Activated naive CD4-positive, alpha-beta T cell treated with anti-CD3 and anti-CD28 coated beads, Interleukin-2, amount 50 U/mL, for 24 hours (primary cell): ENCODE measurements at regions not wholly inside any gene's neighbourhood (a gene's known extent, or its start where the extent isn't known, plus 50 kb on each side); places are given as distances from the start of the nearest gene placed in this dataset.

ENCODE experiments used
- H3K27ac Mint-ChIP-seq: one replicate; pipeline ENCODE4 v1.8.0; 2021; ENCODE audit warnings: mild to moderate bottlenecking, mixed read lengths
- H3K27me3 Mint-ChIP-seq: one replicate; pipeline ENCODE4 v1.8.0; 2021; ENCODE audit warnings: mixed read lengths
- H3K36me3 Mint-ChIP-seq: one replicate; pipeline ENCODE4 v1.8.0; 2021; ENCODE audit warnings: mixed read lengths
- H3K4me1 Mint-ChIP-seq: one replicate; pipeline ENCODE4 v1.8.0; 2021; ENCODE audit warnings: mixed read lengths
- H3K4me3 Mint-ChIP-seq: one replicate; pipeline ENCODE4 v1.8.0; 2021; ENCODE audit warnings: mild to moderate bottlenecking, mixed read lengths
- H3K9me3 Mint-ChIP-seq: one replicate; pipeline ENCODE4 v1.8.0; 2021; ENCODE audit warnings: mixed read lengths

- Mint-ChIP-seq H3K27me3 (no peaks in the 10 kb centered on the region), H3K4me3 (no peak overlapping the region), H3K9me3 (no peaks in the 10 kb centered on the region), H3K4me1 (peaks cover 1% of the 10 kb centered on the region), H3K27ac (no peak overlapping the region), H3K36me3 (no peaks in the 10 kb centered on the region)
Measured at GRCh38 chr14:97070259-97070658, 273.1 kb downstream of the VRK1 start.

DNA sequence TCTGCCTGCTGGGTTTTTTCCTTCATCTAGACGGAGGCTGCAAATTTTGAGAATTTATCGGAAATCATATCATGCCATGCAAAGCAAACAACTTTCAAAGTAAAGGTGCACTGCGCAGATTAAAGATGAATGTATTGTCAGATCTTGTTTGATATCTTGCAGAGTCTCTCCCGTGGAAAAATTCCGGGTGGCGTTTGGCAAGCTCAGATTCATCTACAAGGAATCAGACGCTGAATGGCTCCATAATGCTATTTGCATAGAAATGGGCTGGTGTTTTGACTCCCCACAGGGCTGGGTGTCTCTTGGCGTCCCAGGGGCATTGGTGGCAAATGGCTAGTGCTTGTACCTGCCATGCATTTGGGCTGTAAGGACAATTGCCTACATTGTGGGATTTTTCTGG is 274.0 kb downstream of the VRK1 start:
- H3K4me1 Mint-ChIP-seq, result peaks cover 4% of the 10 kb centered on the region
- H3K4me3 Mint-ChIP-seq, result no peak overlapping the region
- no peaks in the 10 kb centered on the region for H3K36me3 Mint-ChIP-seq
- H3K27me3 Mint-ChIP-seq, result no peaks in the 10 kb centered on the region
- H3K9me3 Mint-ChIP-seq, result no peaks in the 10 kb centered on the region
- H3K27ac Mint-ChIP-seq, result no peak overlapping the region

DNA sequence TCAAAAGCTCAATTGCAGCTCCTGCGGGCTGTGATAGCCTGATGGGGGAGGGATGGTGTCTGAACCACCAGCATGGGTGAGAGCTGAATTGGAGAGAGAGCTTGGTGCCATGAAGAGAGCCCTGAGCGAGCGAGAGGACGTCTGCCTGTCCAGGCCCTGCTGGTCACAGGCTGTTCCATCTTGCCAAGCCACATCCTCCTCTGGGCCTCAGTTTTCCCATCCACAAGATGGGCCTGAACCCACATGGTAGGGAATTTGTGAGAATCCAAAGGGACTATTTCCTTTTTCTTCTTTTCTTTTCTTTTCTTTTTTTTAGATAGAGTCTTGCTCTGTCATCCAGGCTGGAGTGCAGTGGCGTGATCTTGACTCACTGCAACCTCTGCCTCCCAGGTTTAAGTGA is 276.4 kb downstream of the VRK1 start:
- Mint-ChIP-seq H3K4me3 (no peak overlapping the region), H3K4me1 (peaks cover 13% of the 10 kb centered on the region), H3K9me3 (no peaks in the 10 kb centered on the region), H3K36me3 (no peaks in the 10 kb centered on the region), H3K27me3 (no peaks in the 10 kb centered on the region), H3K27ac (no peak overlapping the region)

DNA sequence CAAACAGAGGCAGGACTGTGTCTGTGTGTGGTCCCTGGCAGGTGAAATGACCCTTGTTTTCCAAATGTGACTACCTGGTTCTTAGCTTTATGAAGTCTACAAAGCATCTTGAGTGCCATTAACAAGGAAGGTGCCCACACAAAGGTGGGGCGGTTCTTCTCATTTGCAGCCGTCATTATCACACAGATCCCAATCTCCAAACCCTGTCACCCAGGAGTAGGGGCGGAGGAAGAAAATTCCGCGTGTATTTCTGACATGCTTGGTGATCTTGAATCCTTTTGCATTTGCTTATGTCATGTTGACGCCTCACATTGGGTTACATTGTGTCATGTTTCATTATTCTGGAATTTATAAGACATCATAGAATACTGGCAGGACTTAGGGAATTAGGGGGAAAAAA is 277.3 kb downstream of the VRK1 start:
- Mint-ChIP-seq H3K27ac (no peak overlapping the region), H3K36me3 (no peaks in the 10 kb centered on the region), H3K27me3 (peaks cover 2% of the 10 kb centered on the region), H3K4me3 (no peak overlapping the region), H3K4me1 (peaks cover 13% of the 10 kb centered on the region), H3K9me3 (no peaks in the 10 kb centered on the region)

DNA sequence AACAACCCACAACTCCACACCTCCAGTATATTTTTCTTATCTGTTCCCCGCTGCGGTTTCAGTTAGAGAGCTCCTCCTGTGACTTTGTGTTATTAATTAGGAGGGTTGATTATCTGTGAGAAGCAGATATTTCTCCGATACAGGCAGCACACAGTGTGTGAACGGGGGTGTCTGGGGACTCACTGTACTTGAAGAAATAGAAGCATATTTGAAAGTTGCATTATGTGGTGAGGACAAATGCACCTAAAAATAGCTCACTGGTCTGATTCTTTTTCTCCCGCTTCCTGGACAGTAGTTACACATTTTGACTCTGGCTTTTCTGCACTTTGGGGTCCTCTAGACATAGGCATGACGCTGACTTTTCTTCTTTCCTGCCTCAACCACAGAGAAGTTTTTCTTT is 277.7 kb downstream of the VRK1 start:
- no peak overlapping the region for H3K4me3 Mint-ChIP-seq
- peaks cover 2% of the 10 kb centered on the region for H3K27me3 Mint-ChIP-seq
- H3K4me1 Mint-ChIP-seq, result peaks cover 13% of the 10 kb centered on the region

GRCh38 chr14:97077253-97077653 is 280.1 kb downstream of the VRK1 start:
- no peak overlapping the region for H3K27ac Mint-ChIP-seq
- H3K4me3 Mint-ChIP-seq, result no peak overlapping the region
- peaks cover 2% of the 10 kb centered on the region for H3K27me3 Mint-ChIP-seq
- H3K9me3 Mint-ChIP-seq, result no peaks in the 10 kb centered on the region
- no peaks in the 10 kb centered on the region for H3K36me3 Mint-ChIP-seq
- peaks cover 13% of the 10 kb centered on the region for H3K4me1 Mint-ChIP-seq

More for the DNA sequence above, 277.7 kb downstream of the VRK1 start:
- H3K36me3 Mint-ChIP-seq, result no peaks in the 10 kb centered on the region
- H3K9me3 Mint-ChIP-seq, result no peaks in the 10 kb centered on the region
- no peak overlapping the region for H3K27ac Mint-ChIP-seq

DNA sequence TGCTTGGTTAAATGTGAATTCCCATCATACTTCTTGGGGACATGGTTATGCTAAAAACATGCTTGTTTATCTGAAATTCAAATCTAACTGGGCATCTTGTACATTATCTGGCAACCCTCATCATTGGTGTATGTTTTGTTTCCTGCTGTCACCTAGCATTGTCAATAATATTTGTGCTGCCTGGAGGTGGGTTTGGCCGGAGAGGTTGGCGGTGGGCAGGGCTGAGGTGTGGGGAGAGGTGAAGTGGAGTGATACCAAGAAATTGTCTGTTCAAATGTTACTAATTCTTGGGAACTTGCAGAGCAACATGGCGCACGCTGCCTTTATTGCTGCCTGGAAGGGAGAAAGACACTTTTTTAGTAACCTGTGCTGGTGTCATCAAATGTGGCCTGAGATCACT is 280.5 kb downstream of the VRK1 start:
- no peak overlapping the region for H3K27ac Mint-ChIP-seq
- H3K4me3 Mint-ChIP-seq, result no peak overlapping the region
- H3K9me3 Mint-ChIP-seq, result no peaks in the 10 kb centered on the region
- H3K27me3 Mint-ChIP-seq, result peaks cover 2% of the 10 kb centered on the region
- peaks cover 13% of the 10 kb centered on the region for H3K4me1 Mint-ChIP-seq
- no peaks in the 10 kb centered on the region for H3K36me3 Mint-ChIP-seq

DNA sequence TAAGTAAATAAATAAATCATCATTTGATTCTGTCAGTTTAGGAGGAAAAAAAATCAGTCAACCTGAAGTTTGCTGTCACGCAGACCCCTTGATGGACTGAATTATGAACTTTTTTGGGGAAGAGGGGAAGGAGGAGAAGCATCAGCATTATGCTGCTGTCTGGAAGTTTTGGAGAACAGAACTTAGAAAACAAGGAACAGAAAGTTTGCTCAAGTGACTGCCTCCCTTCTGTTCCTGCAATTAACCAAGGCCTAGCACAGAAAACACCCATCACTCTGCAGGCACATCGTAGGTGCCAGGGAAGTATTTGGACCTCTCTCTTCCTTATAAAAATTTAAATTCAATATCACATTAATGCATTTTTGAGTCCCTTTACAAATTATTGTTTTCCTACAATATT is 283.8 kb downstream of the VRK1 start:
- peaks cover 9% of the 10 kb centered on the region for H3K4me1 Mint-ChIP-seq
- H3K4me3 Mint-ChIP-seq, result no peak overlapping the region
- no peaks in the 10 kb centered on the region for H3K36me3 Mint-ChIP-seq
- H3K27me3 Mint-ChIP-seq, result peaks cover 2% of the 10 kb centered on the region
- no peak overlapping the region for H3K27ac Mint-ChIP-seq
- H3K9me3 Mint-ChIP-seq, result no peaks in the 10 kb centered on the region

DNA sequence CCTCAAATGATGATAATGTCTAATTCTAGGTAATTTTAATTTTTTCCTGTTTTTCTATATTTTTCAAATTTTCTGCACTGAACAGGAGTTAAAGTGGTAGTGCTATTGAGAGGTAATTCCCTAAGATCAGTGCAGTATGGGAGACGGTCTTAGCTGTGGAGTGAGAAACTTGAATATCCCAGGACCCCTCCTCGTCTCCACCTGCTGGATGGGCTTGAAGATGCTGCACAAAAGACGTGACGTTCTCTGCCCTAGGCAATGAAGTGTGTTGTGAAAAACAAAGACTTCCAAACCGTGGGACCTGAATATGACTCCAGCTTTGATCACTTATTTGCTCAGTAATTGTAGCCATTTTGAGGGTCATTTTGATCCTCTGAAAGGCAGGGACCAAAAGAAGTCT is 298.1 kb downstream of the VRK1 start:
- no peaks in the 10 kb centered on the region for H3K4me1 Mint-ChIP-seq
- H3K27ac Mint-ChIP-seq, result no peak overlapping the region
- H3K27me3 Mint-ChIP-seq, result no peaks in the 10 kb centered on the region
- no peaks in the 10 kb centered on the region for H3K36me3 Mint-ChIP-seq
- no peaks in the 10 kb centered on the region for H3K9me3 Mint-ChIP-seq
- no peak overlapping the region for H3K4me3 Mint-ChIP-seq

GRCh38 chr14:97097296-97097695 is 300.1 kb downstream of the VRK1 start:
- Mint-ChIP-seq H3K36me3 (no peaks in the 10 kb centered on the region), H3K27me3 (no peaks in the 10 kb centered on the region), H3K4me3 (no peak overlapping the region), H3K27ac (no peak overlapping the region), H3K4me1 (no peaks in the 10 kb centered on the region), H3K9me3 (no peaks in the 10 kb centered on the region)

GRCh38 chr14:97100306-97100705 is 303.1 kb downstream of the VRK1 start:
- H3K36me3 Mint-ChIP-seq, result no peaks in the 10 kb centered on the region
- H3K27ac Mint-ChIP-seq, result no peak overlapping the region
- H3K9me3 Mint-ChIP-seq, result no peaks in the 10 kb centered on the region
- H3K4me1 Mint-ChIP-seq, result no peaks in the 10 kb centered on the region
- H3K4me3 Mint-ChIP-seq, result no peak overlapping the region
- H3K27me3 Mint-ChIP-seq, result peaks cover 2% of the 10 kb centered on the region

GRCh38 chr14:97101561-97101960 is 304.4 kb downstream of the VRK1 start:
- H3K4me1 Mint-ChIP-seq, result no peaks in the 10 kb centered on the region
- H3K36me3 Mint-ChIP-seq, result no peaks in the 10 kb centered on the region
- no peaks in the 10 kb centered on the region for H3K9me3 Mint-ChIP-seq
- no peak overlapping the region for H3K27ac Mint-ChIP-seq
- H3K4me3 Mint-ChIP-seq, result no peak overlapping the region
- peaks cover 2% of the 10 kb centered on the region for H3K27me3 Mint-ChIP-seq

DNA sequence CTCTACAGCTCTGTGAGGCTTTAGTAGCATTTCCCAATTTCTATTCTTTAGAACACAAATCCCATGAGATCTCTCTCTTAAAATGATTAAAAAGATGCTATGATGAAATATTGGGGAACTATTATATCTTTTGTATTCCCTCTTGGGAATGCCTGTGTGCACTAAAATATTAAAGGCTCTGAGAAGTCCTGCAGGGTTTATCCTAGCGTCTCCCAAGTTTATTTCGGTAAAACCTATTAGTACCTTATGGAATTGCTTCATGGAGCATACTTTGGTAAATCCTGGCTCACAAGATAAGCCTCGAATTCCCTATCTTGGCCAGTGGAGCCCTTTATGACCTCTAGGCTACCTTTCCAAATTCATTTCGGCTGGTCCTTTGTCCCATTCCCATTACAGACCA is 306.8 kb downstream of the VRK1 start:
- Mint-ChIP-seq H3K9me3 (peaks cover 4% of the 10 kb centered on the region), H3K4me3 (no peak overlapping the region), H3K27me3 (peaks cover 2% of the 10 kb centered on the region)

GRCh38 chr14:97106166-97106565 is 309.0 kb downstream of the VRK1 start:
- Mint-ChIP-seq H3K4me1 (no peaks in the 10 kb centered on the region), H3K27me3 (peaks cover 2% of the 10 kb centered on the region), H3K4me3 (no peak overlapping the region), H3K27ac (no peak overlapping the region), H3K36me3 (no peaks in the 10 kb centered on the region), H3K9me3 (peaks cover 4% of the 10 kb centered on the region)

More for the DNA sequence above, 306.8 kb downstream of the VRK1 start:
- Mint-ChIP-seq H3K4me1 (no peaks in the 10 kb centered on the region), H3K27ac (no peak overlapping the region), H3K36me3 (no peaks in the 10 kb centered on the region)

- Mint-ChIP-seq H3K4me1 (no peaks in the 10 kb centered on the region), H3K36me3 (no peaks in the 10 kb centered on the region), H3K9me3 (peaks cover 4% of the 10 kb centered on the region), H3K27me3 (peaks cover 2% of the 10 kb centered on the region), H3K27ac (no peak overlapping the region), H3K4me3 (no peak overlapping the region)
Measured at GRCh38 chr14:97106609-97107008, 309.4 kb downstream of the VRK1 start.

DNA sequence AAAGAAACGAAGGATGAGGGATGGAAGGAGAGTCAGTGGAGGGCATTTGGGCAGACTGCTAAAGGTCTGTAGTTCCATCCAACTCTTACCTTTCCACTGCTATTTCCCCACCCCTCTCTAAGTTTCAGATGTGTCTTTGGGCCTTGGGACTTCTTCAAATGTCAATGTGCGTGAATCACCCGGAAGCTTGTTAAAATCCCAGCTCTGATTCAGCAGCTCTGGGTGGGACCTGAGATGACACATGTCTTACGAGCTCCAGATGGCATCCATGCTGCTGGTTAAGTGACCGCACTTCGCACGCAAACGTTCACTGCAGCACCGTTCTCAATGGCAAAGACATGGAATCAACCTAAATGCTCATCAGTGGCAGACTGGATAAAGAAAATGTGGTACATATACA is 309.9 kb downstream of the VRK1 start:
- Mint-ChIP-seq H3K27ac (no peak overlapping the region), H3K36me3 (no peaks in the 10 kb centered on the region), H3K27me3 (peaks cover 2% of the 10 kb centered on the region), H3K4me1 (no peaks in the 10 kb centered on the region), H3K4me3 (no peak overlapping the region), H3K9me3 (peaks cover 4% of the 10 kb centered on the region)

GRCh38 chr14:97107760-97108159 is 310.6 kb downstream of the VRK1 start:
- Mint-ChIP-seq H3K36me3 (no peaks in the 10 kb centered on the region), H3K4me3 (no peak overlapping the region), H3K9me3 (peaks cover 4% of the 10 kb centered on the region), H3K4me1 (no peaks in the 10 kb centered on the region), H3K27ac (no peak overlapping the region), H3K27me3 (peaks cover 2% of the 10 kb centered on the region)
